Lower leg skin (tissue), 4 donors: ENCODE measurements at regions not wholly inside any gene's neighbourhood (a gene's known extent, or its start where the extent isn't known, plus 50 kb on each side); places are given as distances from the start of the nearest gene placed in this dataset.

Source experiments
- DNase-seq, 2 donors: peaks; one replicate each; pipeline ENCODE4 v3.0.0-alpha.2; 2019; ENCODE audit warnings: low spot score in 2 of 2
- H3K4me3 ChIP-seq: fragments of 200-600 bp; sonication (generic); 2 replicates; pipeline ENCODE4 v1.5.1; 2017; ENCODE audit warnings: mild to moderate bottlenecking, low read depth; ENCODE audit not compliant: poor library complexity, severe bottlenecking
- POLR2A ChIP-seq, 2 donors: fragments of 450-650 bp; IDR thresholded peaks; one replicate each; pipeline ENCODE4 v1.6.1; 2016 to 2017; ENCODE audit warnings: antibody characterized with exemption in 2 of 2, mild to moderate bottlenecking in 1 of 2, moderate library complexity in 1 of 2
- WGBS, 2 donors: methylation state at CpG; one replicate each; pipeline ENCODE4 v1.1.5; 2018; 5-methylcytosine and 5-hydroxymethylcytosine counted together
- intact Hi-C: fragments of 100-400 bp; cut with DNase I; formaldehyde crosslinking; loops from one replicate; pipeline ENCODE4 v1.15.0; 2023; ENCODE audit warnings: low total_unique reads
- TF ChIP-seq, protein P1 (sequence below), 3 donors: fragments of 450-650 bp; IDR thresholded peaks; one replicate each; pipeline ENCODE4 v1.5.1; 2016; ENCODE audit warnings: antibody characterized with exemption in 3 of 3, mild to moderate bottlenecking in 3 of 3, moderate library complexity in 2 of 3

DNA sequence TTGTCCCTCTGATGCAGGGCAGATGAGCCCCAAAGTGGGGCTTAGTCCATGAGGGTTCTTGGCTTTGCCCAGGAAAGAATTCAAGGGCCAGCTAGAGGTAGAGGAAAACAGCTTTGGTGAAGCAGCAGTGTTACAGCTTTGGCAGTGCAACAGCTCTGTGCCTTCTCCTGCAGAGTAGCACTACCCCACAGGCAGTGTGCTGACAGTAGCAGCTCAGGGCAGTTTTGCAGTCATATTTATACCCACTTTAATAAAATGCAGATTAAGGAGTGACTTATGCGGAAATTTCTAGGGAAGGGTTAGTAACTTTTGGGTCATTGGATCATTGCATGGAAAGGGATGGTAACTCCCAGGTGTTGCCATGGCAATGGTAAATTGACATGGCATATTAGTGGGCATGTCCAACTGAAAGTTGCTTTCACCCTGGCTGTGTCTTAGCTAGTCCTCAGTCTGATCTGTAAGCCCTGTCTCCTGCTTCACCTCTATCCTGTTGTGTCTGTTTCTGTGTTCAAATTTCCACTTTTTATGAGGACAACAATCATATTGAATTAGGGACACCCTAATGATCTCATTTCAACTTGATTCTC, 241.3 kb upstream of the C2CD4B start:
- intact Hi-C loops, result no loop called here
- H3K4me3 ChIP-seq, result no peak overlapping the region
- no peak for DNase-seq
- TF ChIP-seq, protein P1, sequence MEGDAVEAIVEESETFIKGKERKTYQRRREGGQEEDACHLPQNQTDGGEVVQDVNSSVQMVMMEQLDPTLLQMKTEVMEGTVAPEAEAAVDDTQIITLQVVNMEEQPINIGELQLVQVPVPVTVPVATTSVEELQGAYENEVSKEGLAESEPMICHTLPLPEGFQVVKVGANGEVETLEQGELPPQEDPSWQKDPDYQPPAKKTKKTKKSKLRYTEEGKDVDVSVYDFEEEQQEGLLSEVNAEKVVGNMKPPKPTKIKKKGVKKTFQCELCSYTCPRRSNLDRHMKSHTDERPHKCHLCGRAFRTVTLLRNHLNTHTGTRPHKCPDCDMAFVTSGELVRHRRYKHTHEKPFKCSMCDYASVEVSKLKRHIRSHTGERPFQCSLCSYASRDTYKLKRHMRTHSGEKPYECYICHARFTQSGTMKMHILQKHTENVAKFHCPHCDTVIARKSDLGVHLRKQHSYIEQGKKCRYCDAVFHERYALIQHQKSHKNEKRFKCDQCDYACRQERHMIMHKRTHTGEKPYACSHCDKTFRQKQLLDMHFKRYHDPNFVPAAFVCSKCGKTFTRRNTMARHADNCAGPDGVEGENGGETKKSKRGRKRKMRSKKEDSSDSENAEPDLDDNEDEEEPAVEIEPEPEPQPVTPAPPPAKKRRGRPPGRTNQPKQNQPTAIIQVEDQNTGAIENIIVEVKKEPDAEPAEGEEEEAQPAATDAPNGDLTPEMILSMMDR (IDR thresholded peaks at IDR 0.05), result no peak
- no peak for TF ChIP-seq POLR2A (IDR thresholded peaks at IDR 0.05)
- 92 to 100% methylated on average over 1 of the region's 1 CpG for WGBS, 2 donors

DNA sequence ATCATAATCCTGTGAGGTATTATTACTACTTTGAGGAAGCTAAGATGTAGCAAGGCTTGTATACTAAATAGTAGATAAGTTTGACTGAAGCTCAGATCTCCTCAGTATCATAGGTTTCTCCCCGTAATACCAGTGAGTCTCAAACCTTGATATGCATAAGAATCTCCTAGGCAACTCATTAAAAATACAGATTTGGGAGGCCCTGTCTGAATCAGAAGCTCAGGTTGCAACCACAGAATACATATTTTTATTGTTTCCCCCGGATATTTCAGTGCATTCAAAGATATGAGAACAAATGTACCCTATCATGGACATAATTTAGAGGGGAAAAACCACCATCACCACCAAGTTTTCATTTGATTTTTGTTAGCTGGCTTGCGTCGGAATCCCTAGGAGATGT, 242.1 kb upstream of the C2CD4B start:
- no peak overlapping the region for H3K4me3 ChIP-seq
- WGBS, 2 donors, result 96 to 97% methylated on average over 4 of the region's 4 CpGs
- intact Hi-C loops, result no loop called here
- no peak for DNase-seq
- TF ChIP-seq, protein P1 (IDR thresholded peaks at IDR 0.05), result no peak
- TF ChIP-seq POLR2A (IDR thresholded peaks at IDR 0.05), result no peak

DNA sequence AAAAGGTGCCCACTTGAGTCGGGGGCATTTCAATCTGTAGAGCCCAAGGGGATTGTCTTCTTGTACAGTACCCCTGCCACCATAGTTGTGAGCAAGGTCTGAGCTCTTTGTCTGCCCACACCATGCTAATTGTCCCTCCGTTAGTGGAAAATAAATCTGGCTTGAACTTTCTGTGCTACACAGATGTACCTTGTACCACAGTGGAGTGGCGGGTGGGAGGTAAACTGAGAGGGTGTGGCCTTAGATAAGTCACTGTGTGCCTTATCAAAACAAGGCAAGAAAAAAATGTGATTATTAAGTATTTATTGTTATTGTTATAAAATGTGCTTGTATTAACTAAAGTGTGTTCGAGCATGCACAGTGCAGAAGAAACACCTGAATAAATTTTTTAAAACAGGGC, 242.9 kb upstream of the C2CD4B start:
- intact Hi-C loops, result no loop called here
- TF ChIP-seq, protein P1 (IDR thresholded peaks at IDR 0.05), result no peak
- TF ChIP-seq POLR2A (IDR thresholded peaks at IDR 0.05), result no peak
- 96 to 97% methylated on average over 4 of the region's 4 CpGs for WGBS, 2 donors
- DNase-seq, result no peak
- no peak overlapping the region for H3K4me3 ChIP-seq

DNA sequence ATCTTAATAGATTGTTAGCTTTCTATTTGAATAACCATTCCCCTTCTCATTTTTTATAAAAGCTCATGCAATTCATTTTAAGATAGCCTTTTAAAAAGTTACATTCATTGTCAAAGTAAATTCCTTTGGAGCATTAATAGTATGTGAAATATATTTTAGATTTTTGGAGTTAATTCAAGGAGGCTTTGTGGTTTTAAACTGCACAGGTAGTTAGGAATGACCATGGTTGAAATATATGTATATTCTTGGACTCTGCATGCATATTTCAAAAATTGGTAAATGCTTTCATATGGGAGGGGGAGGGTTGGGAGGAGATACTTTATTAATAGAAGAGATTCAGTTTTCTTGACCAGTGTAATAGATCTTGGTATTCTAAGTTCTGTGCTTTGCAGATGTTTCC, 244.4 kb upstream of the C2CD4B start:
- H3K4me3 ChIP-seq, result no peak overlapping the region
- intact Hi-C loops, result no loop called here
- no peak for DNase-seq
- TF ChIP-seq POLR2A (IDR thresholded peaks at IDR 0.05), result no peak
- TF ChIP-seq, protein P1 (IDR thresholded peaks at IDR 0.05), result no peak

DNA sequence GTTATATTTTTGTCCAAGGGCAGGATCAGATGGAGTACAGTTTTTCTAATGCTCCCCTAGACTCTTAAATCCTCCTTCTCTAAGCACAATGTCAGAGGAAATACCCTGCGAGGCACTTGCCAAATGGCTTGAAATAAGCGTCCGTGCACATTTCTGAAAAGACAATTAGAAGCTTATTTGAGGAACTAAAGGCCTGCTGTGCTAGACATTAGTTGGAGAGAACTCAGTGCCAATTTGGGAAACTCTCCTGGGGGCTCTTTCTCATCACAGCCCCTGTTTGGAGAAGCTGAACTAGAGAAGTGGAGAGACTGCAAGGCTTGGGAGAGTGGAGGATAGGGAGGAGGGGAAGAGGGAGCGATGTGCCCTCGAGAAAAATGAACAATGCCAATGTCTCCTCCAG, 247.6 kb upstream of the C2CD4B start:
- no peak overlapping the region for H3K4me3 ChIP-seq
- intact Hi-C loops, result no loop called here
- no peak for DNase-seq
- WGBS, 2 donors, result 55 to 67% methylated on average over 5 of the region's 5 CpGs
- no peak for TF ChIP-seq POLR2A (IDR thresholded peaks at IDR 0.05)
- TF ChIP-seq, protein P1 (IDR thresholded peaks at IDR 0.05), result no peak

DNA sequence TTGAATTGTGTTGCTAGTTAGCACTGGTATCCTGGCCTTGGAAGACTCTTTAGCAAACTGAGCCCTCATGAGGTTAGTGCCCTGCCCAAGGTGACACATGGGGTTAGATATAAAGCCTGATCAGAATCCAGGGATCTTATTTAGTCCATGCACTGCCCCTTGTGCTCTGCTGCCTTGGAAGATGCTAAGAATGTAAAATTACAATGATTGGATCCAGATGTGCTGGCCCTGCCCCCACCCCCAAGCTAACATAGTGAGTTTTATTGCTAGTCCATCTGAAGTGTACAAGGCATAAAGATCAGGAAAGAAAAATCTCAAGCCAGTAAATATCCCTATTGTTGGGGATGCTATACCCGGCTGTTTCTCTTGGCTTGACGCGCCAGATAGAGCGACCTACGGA, 248.1 kb upstream of the C2CD4B start:
- TF ChIP-seq, protein P1 (IDR thresholded peaks at IDR 0.05), result no peak
- no peak for TF ChIP-seq POLR2A (IDR thresholded peaks at IDR 0.05)
- no peak for DNase-seq
- WGBS, 2 donors, result 73 to 85% methylated on average over 5 of the region's 5 CpGs

More for the DNA sequence above, 248.1 kb upstream of the C2CD4B start:
- intact Hi-C loops, result no loop called here
- no peak overlapping the region for H3K4me3 ChIP-seq
